HG03066 (cell line): ENCODE measurements at regions not wholly inside any gene's neighbourhood (a gene's known extent, or its start where the extent isn't known, plus 50 kb on each side); places are given as distances from the start of the nearest gene placed in this dataset.

Source experiments
- ATAC-seq: cut with Tn5 transposase; IDR thresholded peaks from one replicate; pipeline ENCODE4 v1.9.1; 2021; ENCODE audit warnings: low read depth; ENCODE audit not compliant: unreplicated experiment

DNA sequence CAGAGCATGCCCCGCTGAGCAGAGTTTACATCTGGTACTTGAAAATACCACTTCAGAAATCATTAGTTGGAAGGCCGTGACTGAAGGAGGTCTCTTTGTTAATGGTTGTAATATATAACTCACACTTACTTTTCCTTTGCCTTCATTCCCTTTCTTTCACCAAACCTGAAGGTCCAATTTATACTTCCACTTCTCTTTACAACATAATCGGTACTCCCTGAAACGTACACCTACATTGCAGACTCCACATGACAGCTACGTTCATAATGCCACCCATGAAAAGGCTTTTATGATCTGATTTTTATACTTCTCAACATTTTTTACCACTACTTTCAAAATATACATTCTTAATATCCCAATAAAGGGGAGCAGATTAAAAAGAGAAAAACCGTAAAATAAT lies 298.7 kb downstream of the C4orf33 start:
- no peak for ATAC-seq

DNA sequence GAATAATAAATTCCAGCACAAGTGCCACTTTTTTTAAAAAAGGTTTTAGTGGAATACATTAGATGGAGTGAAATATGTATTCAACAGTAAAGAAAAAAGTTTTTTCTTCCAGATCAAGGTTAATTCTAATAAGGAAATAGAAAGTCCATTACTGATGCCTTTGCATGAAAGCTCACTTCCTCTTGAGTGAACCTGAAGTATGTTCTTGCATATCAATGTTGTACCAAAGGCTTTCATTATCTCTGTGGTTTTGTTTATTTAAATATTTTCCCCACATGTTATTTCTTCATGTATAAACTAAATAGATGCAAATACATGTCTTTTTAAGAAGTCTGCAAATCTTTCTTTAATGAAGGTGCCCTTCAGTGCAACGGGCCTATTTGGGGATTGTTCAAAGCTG lies 307.9 kb downstream of the C4orf33 start:
- no peak for ATAC-seq

DNA sequence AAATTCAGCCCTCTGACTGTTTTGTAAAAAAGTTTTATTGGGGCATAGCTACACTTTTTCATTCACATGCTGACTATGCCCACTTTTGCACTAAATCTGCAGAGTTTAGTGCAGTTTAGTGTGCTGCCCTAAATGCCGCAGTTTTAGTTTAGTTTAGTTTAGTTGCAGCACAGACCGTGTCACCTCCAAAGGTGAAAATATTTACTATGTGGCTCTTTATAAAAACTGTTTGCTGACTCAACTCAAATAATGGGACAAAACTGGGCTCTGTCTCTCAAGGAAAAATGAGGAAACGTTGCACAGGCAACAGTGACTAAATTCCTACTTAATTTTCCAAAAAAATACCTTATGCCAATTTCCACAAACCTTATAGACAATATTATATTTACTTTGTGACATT lies 314.2 kb downstream of the C4orf33 start:
- no peak for ATAC-seq

DNA sequence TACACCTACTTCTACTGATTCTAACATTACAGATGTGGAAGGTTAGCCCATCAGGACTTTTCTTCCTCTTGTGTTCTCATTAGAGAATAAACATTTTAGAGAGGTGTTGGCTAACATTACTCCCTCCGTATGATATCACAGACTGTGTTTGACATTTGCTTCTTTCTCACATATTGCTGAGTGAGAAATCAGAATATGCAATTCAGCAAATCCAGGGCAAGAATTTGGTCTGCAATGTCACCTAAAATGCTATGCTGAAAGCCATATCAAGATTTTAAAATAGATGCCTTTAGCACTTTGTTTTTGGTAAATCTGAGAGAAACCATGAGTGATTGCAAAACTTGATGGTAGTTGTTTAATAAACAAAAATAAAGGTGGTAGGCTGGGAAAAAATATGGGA lies 319.1 kb downstream of the C4orf33 start:
- no peak for ATAC-seq

DNA sequence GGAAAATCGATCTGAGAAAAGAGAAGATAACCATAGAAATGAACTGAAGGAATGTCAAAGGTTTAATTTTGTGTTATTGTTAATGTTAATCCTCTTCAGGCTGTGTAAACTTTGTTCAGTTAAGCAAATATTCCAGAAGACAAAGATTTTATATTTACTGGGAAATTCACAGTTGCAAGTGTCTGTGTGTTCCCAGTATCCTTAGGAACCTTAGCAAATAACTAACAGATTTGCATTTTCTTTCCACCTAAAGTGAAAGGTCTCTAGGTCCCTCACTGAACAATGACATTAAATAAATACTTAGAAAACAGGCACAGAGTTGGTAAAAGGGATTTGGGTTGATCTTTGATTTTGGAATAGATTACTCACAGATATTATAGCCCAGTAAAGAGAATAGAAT lies 324.7 kb downstream of the C4orf33 start:
- no peak for ATAC-seq

DNA sequence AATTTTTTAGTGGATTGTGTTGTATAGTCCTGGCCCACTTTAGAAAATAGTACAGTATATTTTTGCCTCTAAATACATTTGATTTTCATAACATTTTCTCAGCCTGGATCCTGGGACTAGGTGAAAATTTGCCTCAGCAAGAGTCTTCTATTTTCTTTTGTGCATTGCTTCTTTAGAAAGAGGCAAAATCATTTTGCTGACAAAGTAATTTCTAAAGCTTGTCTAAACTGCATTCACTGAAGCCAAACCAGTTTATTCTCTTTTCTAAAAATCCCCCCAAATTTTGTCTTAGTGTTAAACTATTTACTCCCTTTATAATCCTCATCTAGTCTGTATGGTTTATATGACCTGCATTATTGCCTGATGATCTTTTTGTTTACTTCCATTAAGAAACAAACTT lies 326.3 kb downstream of the C4orf33 start:
- ATAC-seq = no peak

DNA sequence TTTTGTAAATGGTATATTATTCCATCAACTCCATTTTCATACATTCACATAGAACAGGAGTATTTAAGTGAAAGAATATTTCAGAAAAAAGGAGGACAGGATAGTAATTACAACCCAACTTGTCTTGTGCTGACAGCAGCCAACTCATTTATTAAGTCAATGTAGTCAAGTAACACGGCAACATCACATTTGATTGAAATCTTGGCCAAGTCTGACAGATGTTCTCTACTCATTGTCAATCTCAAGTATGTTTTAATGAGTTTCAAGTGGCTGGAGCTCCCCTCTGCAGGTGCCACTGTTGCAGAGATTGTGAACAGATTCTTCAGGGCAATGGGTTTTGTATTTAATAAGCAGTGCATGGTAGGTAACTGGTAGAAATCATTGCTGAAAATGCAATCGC lies 332.5 kb downstream of the C4orf33 start:
- no peak for ATAC-seq

DNA sequence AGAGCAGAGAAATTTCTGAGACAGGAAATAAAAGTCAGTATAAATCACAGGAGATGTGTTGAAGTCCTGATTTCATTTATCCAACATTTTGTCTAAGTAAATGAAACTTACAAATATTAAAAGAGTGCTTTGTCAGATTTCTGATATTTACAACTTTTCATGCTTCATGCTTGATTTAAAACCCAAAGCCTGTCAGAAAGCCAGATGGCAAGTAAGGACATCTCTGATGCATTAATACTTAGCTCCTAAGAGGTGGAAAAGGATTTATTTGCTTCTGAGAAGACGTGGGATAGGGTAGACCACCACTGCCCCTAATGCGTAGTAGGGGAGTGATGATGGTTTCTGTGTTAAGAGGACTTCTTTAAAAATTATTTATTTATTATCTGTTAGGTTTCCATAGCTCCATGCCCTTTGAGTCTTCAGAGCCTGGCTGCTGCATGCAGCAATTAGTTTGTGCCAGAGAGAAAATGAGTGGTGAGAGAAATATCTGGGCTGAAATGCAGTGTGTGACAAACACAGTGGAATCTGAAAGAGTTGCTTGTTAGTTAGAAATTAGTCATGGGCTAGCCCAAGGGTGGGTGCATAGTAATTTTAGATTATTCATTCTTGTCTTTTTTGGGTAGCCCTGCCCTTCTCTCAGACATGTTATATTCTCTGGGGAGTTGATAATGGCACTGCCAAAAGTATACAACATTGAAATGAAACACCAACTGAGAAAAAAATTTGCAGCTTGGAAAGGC lies 333.8 kb downstream of the C4orf33 start:
- ATAC-seq = no peak

DNA sequence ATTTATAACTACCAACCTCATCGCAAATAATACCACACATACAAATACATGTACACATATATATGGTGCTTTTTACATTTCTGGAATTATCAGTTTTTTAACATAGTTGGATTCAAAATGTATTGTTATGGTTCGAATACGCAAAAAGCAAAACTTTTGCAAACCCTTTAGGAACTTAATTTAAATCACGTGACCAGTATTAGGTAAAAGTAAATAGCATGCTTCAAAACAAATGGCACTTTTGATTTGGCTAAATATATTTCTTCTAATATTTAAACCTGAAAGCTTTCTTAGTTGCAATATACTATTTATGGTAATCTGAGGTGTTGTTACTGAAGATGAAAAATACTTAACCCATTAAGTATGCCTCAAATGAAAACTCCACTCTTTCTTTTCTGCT lies 341.4 kb downstream of the C4orf33 start:
- ATAC-seq = no peak

DNA sequence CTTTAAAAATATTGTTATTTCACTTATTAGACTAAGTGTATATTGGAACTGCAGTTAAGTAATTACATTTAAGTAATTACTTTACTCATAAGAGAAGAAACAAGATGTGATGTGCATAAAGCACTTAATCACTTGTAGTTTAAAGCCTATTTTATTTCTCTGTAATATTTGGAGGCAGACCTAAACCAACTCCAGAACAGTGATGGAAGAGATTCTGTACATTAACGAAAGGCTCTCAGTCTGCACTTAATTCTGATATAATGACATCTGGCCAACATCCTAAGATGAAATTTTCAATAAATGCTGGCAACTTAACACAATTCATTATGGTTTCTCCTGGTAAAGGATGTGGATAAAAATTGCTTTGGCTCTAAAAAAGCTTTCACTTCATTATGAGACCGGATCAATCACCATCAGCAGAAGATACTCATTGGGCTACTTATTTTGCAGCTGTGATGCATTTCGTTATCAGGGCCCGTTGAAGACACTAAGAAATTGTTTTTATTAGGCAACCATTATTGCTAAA lies 342.6 kb downstream of the C4orf33 start:
- no peak for ATAC-seq

DNA sequence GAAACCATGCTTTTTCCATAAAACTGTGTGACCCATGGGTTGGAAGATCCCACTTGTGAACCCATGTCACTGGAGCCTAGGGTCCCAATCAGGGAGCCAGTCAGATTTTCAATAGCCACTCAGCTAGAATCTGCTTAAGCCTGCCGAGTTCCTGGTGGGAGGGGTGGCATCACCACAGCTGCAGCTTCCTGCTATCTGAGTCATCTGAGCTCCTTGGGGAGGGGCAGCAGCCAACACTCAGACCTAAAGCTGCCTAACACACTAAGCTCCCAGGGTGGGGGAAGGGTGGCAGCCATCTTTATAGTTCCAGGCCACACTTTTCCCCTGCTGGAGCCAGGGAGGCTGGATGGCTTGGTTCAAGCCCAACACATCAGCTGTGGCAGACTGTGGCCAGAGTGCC lies 350.1 kb downstream of the C4orf33 start:
- ATAC-seq = no peak

DNA sequence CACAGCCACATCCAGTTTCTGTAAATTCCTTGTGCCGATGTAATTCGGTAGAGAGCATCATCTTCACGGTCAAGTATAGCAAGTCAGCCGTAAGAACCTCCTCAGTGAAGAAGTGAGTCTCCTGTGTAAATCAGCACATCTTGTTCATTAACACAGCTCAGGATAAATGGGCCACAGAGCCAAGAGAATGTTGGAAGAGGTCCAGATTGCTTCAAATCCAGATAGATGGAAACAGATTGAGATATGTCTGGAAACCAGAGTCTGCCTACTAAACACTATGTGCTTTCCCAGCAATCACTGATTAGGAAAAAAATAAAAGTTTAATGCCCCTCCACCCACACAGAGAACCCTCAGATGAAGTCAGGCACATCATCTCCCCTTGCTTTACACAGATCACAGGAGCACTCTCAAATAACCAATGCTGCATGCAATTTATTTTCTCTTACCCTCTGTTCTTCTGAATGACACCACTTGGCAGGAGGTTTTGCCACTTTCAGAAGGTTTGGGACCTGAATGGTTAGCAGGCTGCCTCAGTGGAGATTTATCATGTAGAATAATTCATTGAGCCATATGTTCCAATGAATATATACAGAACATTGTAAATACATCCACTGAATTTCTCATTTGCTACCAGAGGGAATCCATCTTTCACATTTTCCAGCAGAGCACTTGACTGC lies 357.7 kb downstream of the C4orf33 start:
- ATAC-seq = no peak

DNA sequence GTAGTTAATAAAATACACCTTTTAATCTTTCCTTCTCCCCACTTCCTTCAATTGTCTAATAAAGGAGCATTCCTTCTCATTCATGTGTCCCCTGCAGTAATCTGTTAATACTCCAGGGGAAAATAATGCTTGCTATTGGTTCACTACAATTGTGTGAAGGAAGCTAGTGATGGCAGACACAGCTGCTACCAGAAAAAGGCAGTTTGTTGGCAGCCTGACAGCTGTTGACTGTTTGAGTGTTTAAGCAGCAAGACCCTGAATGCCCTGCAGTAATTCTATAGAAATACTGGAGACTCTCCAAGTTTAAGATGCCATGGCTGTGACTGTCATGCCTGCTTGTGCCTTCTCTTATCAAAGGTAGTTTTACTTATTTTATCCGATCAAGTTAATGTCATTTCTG lies 359.5 kb downstream of the C4orf33 start:
- no peak for ATAC-seq

DNA sequence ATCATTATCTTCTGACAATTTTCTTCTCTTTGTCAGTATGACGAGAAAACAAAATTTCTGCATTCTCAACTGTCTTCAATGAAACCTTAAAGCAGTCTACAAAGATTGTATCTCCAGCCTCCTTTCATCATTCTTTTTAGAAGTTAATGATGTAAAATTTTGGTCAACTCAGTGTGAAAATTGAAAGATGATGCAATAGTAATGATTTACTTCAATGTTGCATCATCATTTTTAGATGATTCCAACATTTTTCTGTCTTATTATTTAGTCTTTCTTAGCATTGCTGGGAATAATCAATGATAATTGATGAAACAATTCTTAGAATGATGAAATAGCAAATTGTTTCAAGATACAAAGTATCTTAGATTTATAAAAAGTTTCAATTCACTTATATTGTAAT lies 372.7 kb downstream of the C4orf33 start:
- ATAC-seq = no peak

DNA sequence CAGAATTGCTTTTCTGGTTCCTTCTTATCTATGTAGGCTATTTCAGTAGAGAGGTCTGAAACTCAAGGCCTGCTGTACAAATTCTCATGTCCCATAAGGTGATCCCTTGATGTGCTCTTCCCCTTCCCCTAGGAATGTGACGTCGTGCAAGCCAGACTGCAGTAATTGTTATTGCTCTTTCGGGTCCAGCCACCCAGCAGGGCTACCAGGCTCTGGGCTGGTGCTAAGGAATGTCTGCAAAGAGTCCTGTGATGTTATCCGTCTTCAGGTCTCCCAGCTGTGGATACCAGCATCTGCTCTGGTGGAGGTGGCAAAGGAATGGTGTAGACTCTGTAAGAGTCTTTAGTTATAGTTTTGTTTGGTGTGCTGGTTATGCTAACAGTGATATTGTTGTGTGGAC lies 378.7 kb downstream of the C4orf33 start:
- no peak for ATAC-seq

DNA sequence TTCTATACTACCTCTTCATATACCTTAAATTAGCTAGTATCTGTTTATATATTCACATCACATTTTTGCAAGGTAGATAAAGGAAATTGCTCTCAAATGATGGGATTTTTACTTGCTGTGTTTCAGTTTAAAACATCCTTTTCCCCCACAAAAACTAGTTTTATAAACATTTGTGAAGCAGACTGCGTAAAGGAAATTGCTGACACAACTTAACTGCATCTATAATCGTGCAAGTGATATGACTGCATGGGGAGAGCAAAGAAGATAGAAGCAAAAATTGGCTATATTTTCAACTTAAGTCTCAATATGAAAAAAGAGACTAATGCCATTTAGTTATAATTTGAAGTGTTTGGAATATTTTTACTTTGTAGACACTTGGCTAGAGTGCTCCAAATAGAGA lies 385.2 kb downstream of the C4orf33 start:
- no peak for ATAC-seq

DNA sequence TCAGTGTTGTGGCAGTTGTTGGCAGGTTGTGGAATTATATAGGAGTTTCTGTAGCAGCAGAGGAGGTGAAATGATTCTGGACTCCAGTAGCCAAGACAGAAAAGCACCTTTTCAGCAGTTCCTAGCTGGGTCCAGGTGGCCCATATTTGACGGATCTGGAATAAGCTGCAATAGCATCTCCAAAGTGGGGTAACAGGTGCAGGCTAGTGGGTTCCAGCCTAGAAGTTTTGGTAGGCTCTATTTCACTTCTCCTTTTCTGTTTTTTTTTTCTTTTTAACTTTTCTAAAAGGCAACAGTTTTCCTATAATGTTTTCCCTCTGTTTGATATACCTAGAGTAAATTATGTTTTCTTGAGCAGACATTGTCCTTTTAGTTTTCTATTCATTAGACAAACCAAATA lies 392.5 kb downstream of the C4orf33 start:
- no peak for ATAC-seq

DNA sequence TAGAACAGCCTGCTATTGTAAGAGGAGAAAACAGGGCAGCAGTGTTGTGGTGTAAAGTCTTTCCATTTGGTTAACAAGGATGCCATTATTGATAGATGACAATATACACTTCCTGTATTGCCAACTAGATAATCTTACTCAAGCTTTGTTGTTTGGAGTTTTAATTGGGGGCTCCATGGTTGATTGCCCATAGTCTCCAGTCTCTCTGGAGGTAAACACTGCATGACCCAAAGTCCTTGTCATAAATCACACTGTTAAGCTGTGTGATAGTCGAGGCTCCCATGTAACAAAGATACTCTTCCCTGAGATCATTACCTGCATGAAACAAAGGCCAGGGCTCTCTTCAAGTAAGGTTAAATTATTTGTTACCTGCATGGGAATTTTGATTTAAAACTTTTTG lies 394.6 kb downstream of the C4orf33 start:
- no peak for ATAC-seq

DNA sequence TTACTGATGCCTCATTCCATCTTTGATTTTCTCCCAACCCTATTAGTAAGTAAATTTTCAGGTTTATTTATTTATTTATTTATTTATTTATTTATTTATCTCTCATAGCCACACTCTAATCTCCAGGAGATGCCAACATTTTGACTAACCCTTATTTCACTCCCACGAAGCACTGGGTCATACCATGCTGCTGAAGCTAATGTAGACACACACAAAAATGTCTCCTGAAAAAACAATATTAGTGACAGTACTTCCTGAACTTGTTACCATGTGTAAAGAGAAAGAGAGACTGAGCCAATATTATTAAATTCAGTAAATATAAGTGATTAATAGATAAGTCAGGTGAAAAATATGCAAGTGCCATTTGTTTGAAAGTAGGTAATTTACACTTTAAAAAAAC lies 402.7 kb downstream of the C4orf33 start:
- no peak for ATAC-seq

DNA sequence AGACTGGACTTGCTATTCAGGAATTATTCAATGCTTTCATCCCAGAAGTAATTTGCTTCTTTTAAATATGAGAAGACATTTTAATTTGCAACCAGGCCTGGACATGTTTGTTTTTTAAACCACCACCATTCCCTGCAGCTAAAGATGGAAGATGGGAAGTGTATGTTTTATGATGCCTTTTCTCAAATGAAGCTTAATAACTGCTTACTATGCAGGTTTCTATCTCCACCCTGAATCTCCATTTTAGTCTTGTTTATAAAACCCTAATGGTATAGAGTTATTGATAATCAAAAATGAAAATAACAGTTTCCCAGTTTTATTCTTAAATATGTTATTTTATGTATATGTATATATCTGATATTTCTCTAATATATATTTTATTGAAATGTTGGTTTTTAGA lies 418.9 kb downstream of the C4orf33 start:
- no peak for ATAC-seq

DNA sequence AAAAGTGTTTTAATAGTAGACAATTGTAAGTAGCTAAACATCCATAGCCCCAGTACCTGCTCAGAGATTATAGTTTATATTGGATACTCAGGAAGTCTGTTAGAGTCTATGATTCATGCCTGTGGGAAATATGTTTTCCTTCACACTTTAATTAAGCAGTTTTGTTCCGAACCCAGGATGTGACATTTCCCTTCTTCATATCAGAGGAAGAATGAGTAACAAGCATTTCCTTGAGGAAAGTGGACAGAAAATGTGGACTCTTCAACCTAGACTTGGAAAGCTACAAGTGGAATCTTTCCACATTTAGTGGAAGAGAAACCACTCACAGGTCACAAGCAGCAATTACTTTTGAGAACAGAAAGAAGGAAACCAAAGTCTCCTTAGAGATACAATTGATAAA lies 419.4 kb downstream of the C4orf33 start:
- ATAC-seq = no peak

DNA sequence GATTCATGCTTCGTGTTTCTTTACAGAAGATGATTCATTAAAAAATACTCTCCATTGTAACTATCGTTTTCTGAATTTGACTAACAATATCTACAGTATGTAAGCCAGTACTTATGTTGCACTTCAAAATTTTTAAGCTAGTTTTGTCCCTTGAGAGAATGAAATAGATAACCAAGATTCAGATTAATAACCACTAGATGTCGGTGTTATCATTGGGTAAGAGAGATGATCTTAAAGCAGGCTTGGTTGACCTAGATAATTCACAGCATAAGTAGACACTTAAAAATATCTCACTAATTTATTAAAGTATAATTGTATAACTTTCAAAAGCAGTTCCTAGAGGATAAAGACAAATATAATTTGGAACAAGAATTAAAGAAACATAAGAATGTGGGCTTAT lies 430.9 kb downstream of the C4orf33 start:
- no peak for ATAC-seq
